IPS DF 6.9 (cell line): ENCODE measurements at regions not wholly inside any gene's neighbourhood (a gene's known extent, or its start where the extent isn't known, plus 50 kb on each side); places are given as distances from the start of the nearest gene placed in this dataset.
"Not testable (repeated sequence)": the region's sequence is repeated elsewhere in the genome, so short reads cannot be mapped to it uniquely, and the experiment has no call there.

Experiments
- DNase-seq: peaks from one replicate; pipeline ENCODE4 v3.0.0-alpha.2; 2013; ENCODE audit warnings: low read depth, low spot score
- H3K27ac ChIP-seq: one replicate; pipeline ENCODE4 v1.5.1; 2013; ENCODE audit warnings: low read length, control low read depth
- H3K27me3 ChIP-seq: 2 replicates; pipeline ENCODE4 v1.6.1; 2013; ENCODE audit warnings: mild to moderate bottlenecking, low read length; ENCODE audit not compliant: control insufficient read depth, insufficient read depth
- H3K36me3 ChIP-seq: 2 replicates; pipeline ENCODE4 v1.6.1; 2013; ENCODE audit warnings: low read length; ENCODE audit not compliant: control insufficient read depth, insufficient read depth
- H3K4me1 ChIP-seq: 2 replicates; pipeline ENCODE4 v1.6.1; 2013; ENCODE audit warnings: low read length; ENCODE audit not compliant: control insufficient read depth, insufficient read depth
- H3K4me3 ChIP-seq: 2 replicates; pipeline ENCODE4 v1.5.1; 2013; ENCODE audit warnings: mild to moderate bottlenecking, low read length
- H3K9me3 ChIP-seq: 2 replicates; pipeline ENCODE4 v1.6.1; 2013; ENCODE audit warnings: low read length, inconsistent platforms; ENCODE audit not compliant: control insufficient read depth, insufficient read depth
- WGBS: extraction: QIAGEN DNeasy Blood & Tissue Kit; methylation state at CpG from one replicate; pipeline ENCODE4 v1.1.7; 2013; ENCODE audit warnings: mixed read lengths, missing lambda C conversion rate; ENCODE audit not compliant: insufficient read length, insufficient coverage; 5-methylcytosine and 5-hydroxymethylcytosine counted together

DNA sequence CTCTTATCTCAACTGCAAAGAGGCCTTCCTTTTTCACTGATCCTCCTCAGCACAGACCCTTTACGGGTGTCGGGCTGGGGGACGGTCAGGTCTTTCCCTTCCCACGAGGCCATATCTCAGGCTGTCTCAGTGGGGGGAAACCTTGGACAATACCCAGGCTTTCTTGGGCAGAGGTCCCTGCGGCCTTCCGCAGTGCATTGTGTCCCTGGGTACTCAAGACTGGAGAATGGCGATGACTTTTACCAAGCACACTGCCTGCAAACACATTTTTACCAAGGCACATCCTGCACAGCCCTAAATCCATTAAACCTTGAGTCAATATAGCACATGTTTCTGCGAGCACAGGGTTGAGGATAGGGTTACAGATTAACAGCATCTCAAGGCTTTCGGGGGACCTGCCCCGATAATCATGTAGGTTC lies 117.8 kb downstream of the GOSR1 start:
- not testable (repeated sequence) for H3K9me3 ChIP-seq, H3K4me3 ChIP-seq, H3K36me3 ChIP-seq, H3K4me1 ChIP-seq, DNase-seq, H3K27me3 ChIP-seq, H3K27ac ChIP-seq
- no CpG with 5 or more reads among the region's 10 CpGs for WGBS

DNA sequence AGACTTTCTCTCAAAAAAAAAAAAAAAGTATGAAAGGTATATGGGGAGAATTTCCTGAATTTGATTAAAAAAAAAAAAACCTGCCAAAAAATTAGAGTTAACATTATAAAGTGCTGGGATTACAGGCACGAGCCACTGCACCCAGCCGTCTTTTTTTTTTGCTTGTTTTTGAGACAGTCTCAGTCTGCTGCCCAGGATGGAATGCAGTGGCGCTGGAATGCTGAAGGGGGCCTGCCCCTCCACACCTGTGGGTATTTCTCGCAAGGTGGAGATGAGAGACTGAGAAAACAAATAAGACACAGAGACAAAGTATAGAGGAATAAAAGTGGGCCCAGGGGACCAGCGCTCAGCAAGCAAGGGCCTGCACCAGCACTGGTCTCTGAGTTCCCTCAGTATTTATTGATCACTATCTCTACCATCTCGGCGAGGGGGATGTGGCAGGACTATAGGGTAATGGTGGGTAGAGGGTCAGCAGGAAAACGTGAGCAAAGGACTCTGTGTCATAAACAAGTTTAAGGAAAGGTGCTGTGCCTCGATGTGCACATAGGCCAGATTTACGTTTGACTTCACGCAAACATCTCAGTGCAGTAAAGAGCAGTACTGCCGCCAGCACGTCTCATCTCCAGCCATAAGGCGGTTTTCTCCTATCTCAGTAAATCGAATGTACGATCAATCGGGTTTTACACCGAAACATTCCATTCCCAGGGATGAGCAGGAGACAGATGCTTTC lies 117.2 kb downstream of the GOSR1 start:
- DNase-seq = no peak
- WGBS = no CpG with 5 or more reads among the region's 18 CpGs
- no peaks in the 10 kb centered on the region for H3K4me1 ChIP-seq
- no peaks in the 10 kb centered on the region for H3K36me3 ChIP-seq
- no peaks in the 10 kb centered on the region for H3K27me3 ChIP-seq
- H3K4me3 ChIP-seq = no peak overlapping the region
- no peaks in the 10 kb centered on the region for H3K9me3 ChIP-seq
- no peak overlapping the region for H3K27ac ChIP-seq

DNA sequence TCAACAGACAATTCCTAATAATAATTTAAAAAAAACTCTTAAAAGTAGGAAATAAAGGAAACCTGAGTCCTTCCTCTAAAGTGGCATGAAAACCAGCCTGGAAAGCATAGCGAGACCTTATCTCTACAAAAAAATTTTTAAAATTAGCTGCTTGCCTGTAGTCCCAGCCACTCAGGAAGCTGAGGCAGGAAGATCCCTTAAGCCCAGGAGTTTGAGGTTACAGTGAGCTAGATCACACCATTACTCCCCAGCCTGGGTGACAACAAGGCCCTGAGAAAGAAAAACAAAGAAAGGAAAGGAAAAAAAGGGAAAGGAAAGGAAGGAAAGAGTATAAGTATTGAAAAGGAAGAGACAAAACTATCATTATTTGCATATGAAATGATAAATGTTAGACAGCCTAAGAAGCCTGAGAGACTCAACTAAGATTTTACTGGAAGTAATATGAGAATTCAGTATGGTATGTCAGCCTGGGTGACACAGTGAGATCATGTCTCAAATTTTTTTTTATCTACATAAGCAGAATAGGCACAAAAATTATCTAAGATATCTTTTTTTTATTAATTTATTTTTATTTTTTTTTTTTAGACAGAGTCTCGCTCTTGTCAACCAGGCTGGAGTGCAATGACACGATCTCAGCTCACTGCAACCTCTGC lies 113.0 kb downstream of the GOSR1 start:
- H3K4me3 ChIP-seq = no peak overlapping the region
- H3K27ac ChIP-seq = no peak overlapping the region
- no peaks in the 10 kb centered on the region for H3K27me3 ChIP-seq
- H3K36me3 ChIP-seq = no peaks in the 10 kb centered on the region
- H3K9me3 ChIP-seq = no peaks in the 10 kb centered on the region
- DNase-seq = no peak
- WGBS = no CpG with 5 or more reads among the region's 3 CpGs
- no peaks in the 10 kb centered on the region for H3K4me1 ChIP-seq

DNA sequence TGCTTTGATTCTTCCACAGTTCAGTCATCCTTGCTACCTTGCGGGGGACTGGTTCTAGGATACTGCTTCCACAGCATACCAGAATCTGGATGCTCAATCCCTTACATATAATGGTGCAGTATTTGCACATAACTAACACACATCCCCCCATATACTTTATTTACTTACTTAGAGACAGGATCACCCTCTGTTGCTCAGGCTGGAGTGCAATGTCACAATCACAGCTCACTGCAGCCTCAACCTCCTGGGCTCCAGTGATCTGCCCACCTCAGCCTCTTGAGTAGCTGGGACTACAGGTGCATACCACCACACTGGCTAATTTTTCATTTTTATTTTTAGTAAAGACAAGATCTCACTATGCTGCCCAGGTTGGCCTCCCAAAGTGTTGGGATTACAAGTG lies 112.2 kb downstream of the GOSR1 start:
- Histone ChIP-seq H3K36me3 (no peaks in the 10 kb centered on the region), H3K4me1 (no peaks in the 10 kb centered on the region), H3K27ac (no peak overlapping the region), H3K4me3 (no peak overlapping the region), H3K27me3 (no peaks in the 10 kb centered on the region), H3K9me3 (no peaks in the 10 kb centered on the region)
- WGBS = no CpG with 5 or more reads among the region's 1 CpG
- no peak for DNase-seq

DNA sequence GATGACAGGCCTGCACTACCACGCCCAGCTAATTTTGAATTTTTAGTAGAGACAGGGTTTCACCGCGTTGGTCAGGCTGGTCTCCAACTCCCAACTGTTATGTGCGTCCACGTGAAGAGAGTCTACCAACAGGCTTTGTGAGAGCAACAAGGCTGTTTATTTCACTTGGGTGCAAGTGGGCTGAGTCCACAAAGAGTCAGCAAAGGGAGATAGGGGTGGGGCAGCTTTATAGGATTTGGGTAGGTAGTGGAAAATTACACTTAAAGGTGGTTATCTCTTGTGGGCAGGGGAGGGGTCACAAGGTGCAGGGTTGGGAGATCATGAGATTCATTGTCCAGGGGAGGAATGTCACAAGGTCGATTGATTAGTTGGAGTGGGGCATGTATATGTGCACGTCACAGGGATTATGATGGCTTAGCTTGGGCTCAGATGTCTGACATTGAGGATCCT lies 111.6 kb downstream of the GOSR1 start:
- no CpG with 5 or more reads among the region's 7 CpGs for WGBS

DNA sequence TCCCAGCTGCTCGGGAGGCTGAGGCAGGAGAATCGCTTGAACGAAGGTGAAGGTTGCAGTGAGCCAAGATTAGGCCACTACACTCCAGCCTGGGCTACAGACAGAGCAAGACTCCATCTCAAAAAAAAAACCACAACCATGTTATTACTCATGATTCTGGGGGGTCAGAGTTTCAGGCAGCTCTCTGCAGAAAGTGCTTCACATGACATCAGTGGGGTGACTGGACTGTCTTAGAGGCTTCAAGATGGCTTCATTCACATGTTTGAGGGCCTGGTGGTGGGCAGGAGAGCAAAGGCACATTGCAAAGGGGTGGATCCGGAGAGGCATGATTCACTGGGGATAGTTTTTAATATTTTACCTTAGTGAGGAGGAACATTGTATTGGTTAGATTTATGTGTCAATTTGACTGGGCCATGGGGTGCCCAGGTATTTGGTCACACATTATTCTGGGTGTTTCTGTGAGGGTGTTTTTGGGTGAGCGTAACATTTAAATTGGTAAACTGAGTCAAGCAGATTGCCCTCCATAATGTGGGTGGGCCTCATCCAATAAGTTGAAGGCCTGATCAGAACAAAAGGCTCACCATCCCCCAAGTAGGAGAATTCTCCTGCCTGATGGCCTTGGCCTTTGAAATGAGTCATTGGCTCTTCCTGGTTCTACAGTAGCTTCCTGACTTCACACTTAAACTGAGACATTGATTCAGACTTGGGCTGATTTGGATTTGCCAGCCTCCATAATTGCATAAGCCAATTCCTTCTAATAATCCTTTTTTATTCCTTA lies 109.8 kb downstream of the GOSR1 start:
- H3K9me3 ChIP-seq = no peaks in the 10 kb centered on the region
- no peaks in the 10 kb centered on the region for H3K36me3 ChIP-seq
- no CpG with 5 or more reads among the region's 5 CpGs for WGBS
- DNase-seq = no peak
- no peaks in the 10 kb centered on the region for H3K4me1 ChIP-seq
- no peak overlapping the region for H3K27ac ChIP-seq
- H3K27me3 ChIP-seq = no peaks in the 10 kb centered on the region
- no peak overlapping the region for H3K4me3 ChIP-seq

More for the DNA sequence above, 111.6 kb downstream of the GOSR1 start:
- H3K4me1 ChIP-seq = no peaks in the 10 kb centered on the region
- no peaks in the 10 kb centered on the region for H3K27me3 ChIP-seq
- DNase-seq = no peak
- no peak overlapping the region for H3K4me3 ChIP-seq
- H3K27ac ChIP-seq = no peak overlapping the region
- no peaks in the 10 kb centered on the region for H3K36me3 ChIP-seq
- H3K9me3 ChIP-seq = no peaks in the 10 kb centered on the region

DNA sequence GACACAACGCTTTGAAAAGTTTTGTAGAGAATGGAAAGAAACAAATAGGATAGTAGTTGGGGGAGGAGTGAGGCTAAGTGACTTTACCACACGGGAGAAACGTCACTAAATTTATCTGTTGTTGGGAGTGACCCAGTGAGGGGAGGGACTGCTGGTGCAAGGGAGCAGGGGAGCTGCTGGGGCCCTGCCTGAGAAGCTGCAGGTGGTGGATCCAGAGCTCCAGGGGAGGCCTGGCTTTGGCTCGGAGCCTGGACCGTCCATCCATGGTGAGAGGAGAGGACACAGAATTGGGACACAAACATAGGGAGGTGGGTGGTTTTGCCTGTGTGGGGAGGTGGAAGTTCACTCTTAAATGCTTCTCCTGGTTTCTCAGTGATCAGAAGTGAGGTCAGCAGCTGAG lies 107.6 kb downstream of the GOSR1 start:
- H3K4me1 ChIP-seq = no peaks in the 10 kb centered on the region
- no peaks in the 10 kb centered on the region for H3K9me3 ChIP-seq
- WGBS = no CpG with 5 or more reads among the region's 5 CpGs
- DNase-seq = no peak
- no peak overlapping the region for H3K4me3 ChIP-seq
- H3K36me3 ChIP-seq = no peaks in the 10 kb centered on the region
- no peak overlapping the region for H3K27ac ChIP-seq
- H3K27me3 ChIP-seq = no peaks in the 10 kb centered on the region

DNA sequence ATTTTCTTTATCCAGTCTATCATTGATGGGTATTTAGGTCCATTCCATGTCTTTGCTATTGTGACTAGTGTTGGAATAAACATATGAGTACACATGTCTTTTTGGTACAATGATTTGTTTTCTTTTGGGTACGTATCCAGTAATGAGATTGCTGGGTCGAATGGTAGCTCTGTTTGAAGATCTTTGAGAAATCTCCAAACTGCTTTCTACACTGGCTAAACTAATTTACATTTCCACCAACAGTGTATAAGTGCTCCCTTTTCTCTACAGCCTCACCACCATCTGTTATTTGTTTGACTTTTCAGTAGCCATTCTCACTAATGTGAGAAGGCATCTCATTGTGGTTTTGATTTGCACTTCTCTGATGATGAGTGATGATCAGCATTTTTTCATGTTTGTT lies 103.7 kb downstream of the GOSR1 start:
- no CpG with 5 or more reads among the region's 2 CpGs for WGBS
- Histone ChIP-seq H3K9me3 (no peaks in the 10 kb centered on the region), H3K4me3 (no peak overlapping the region), H3K4me1 (no peaks in the 10 kb centered on the region), H3K27ac (no peak overlapping the region), H3K36me3 (no peaks in the 10 kb centered on the region), H3K27me3 (no peaks in the 10 kb centered on the region)
- DNase-seq = no peak

DNA sequence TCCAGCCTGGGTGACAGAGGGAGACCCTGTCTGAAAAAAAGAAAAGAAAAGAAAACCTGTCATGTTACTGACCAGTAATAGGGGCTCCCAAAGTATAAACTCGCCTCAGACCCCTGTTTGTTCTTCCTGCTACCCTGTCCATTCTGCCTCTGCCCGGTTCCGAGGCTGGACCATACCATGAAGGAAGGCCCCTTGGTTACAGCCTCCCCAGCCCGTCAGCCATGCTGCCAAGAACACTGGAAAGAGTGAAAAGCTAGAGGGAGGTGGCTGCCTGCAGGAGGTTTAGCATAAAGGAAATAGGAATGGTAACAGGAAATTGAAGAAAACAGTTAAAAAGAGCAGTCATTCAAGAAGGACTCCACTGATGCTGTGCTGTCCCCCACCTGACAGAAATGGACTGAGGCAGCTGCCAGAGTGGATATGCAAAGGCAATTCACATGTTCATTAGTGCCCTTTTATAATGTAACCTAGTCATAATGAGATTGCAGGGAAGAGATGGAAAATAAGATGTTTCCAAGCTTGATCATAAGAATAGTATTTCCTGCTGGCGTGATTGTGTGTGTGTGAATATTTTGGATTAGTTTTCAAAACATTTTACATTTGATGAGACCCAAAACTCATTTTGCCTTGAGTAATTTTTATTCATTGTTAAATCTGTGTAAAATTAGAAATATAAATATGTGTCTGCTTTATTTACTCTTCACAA lies 102.6 kb downstream of the GOSR1 start:
- H3K9me3 ChIP-seq = no peaks in the 10 kb centered on the region
- no peak overlapping the region for H3K4me3 ChIP-seq
- no peaks in the 10 kb centered on the region for H3K36me3 ChIP-seq
- no peak overlapping the region for H3K27ac ChIP-seq
- H3K27me3 ChIP-seq = no peaks in the 10 kb centered on the region
- H3K4me1 ChIP-seq = no peaks in the 10 kb centered on the region
- no CpG with 5 or more reads among the region's 5 CpGs for WGBS
- DNase-seq = no peak

DNA sequence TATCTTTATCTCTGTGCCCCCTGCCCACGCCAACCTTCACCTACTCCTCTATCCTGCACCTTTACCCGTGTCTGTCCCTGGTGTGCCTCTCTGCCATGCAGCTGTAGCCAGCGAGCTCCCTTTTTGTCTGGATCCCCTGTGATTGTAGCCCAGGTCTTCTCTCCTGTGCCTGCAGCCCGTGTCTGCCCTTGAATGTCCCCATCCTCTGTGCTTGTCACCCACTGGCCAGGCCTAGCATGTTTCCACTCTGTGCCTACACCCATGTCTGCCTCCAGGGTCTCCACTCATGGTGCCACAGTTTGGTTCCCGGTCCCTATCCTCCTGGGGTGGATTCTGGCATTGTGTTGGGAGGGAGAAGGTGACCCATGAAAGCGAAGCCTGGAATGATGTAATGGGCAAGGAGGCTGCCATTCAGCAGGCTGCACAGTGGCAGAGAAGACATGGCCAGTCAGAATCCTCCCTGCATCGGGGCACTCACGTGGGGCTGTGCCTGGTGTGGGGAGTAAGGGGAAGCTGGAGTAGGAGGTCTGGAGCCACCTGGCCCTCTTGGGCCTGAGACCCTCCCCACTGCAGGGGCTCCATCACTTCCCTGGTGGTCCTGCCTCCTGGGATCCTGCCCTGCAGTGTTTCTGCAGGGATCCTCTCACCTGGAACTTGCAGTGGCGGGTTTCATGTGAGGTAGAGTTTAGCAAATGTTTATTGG lies 101.0 kb downstream of the GOSR1 start:
- not testable (repeated sequence) for H3K27me3 ChIP-seq, H3K4me1 ChIP-seq, H3K27ac ChIP-seq, H3K9me3 ChIP-seq, H3K4me3 ChIP-seq, H3K36me3 ChIP-seq, DNase-seq
- WGBS = no CpG with 5 or more reads among the region's 9 CpGs
